Left lobe of liver (tissue), 2 donors: ENCODE measurements at regions not wholly inside any gene's neighbourhood (a gene's known extent, or its start where the extent isn't known, plus 50 kb on each side); places are given as distances from the start of the nearest gene placed in this dataset.
"Not testable (repeated sequence)": the region's sequence is repeated elsewhere in the genome, so short reads cannot be mapped to it uniquely, and the experiment has no call there.

Experiments used
- ATAC-seq: fragments of 200-7000 bp; cut with Tn5 transposase; one replicate; pipeline ENCODE4 v1.9.1; 2020; ENCODE audit warnings: mild to moderate bottlenecking, moderate library complexity
- DNase-seq: peaks from one replicate; pipeline ENCODE4 v3.0.0-alpha.2; 2020; ENCODE audit warnings: low spot score
- donor health status: DM: no; HTN: no; CAD: no; lungs with moderate emphysema.
- donor health status: DM: no; HTN: yes; CAD: no.

DNA sequence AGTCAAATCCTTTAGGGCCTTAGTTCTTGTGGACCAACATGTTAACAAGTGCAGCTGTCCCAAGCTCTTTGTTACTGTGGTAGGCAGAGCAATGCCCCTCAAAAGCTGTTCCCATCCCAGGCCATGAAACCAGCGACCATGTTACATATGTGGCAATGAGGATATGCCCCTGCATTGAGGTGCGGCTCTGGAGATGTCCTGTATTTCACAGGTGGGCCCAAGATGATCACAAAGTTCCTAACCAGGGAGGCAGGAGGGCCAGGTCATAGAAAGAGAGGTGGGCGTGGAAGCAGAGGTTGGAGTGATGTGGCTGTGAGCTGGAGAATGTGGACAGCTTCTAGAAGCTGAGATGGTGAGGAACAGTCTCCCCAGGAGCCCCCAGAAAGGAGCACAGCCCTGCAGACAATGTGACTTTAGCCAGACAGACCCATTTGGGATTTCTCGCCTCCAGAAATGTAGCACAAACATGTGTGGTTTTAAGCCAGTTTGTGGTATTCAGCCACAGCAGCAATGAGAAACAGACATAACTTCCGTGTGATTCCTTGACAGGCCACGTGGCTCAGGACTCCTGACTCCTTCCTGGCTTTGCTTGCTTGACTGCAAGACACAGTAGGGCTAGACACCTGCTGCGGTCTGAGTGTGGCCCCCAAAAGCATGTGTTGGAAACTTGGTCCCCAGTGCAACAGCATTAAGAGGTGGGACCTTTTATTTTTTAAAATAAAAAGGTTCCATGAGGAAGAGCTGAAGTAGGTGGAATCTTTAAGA is 778.3 kb downstream of the KCNJ18 start:
- ATAC-seq (no peak), DNase-seq (no peak)

DNA sequence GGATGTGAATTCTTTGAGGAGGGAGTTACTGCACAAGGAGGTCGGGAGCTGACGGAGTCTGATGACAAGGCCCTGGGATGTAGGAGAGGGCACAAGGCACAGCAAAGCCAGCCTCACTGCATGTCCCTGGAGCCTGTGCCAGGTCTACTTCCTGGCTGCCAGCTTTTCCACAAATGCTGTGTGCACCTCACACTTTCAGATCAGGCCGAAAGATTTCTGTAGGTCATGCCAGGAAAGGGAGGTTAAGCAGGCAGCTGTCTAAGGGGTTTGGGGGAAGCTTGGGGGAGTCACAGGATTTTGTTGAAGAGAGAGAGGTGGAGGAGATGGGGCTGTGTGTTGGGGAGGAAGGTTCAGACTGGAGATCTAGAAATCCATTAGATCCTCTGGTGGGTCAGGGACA is 792.5 kb downstream of the KCNJ18 start:
- DNase-seq (peak; percentile 2), ATAC-seq (no peak)

DNA sequence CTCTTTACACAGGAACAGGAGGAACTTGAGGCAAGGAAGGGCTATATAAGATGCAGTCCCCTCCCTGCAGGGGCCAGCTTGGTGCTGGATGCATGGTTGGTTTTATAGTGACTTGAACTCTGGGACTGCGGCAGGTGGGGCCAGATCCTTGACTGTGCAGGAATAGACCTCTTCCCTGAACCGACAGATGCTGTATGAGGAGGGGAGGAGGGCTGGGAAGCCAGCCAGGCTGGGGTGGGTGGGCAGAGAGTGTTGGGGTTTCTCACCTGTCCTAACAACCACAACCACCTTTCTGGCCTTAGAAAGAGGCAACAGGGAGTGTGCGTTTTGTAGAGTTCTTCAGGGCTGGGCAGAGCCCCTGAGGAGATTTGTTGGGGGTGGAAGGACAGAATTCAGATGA is 798.1 kb downstream of the KCNJ18 start:
- DNase-seq (no peak), ATAC-seq (no peak)

DNA sequence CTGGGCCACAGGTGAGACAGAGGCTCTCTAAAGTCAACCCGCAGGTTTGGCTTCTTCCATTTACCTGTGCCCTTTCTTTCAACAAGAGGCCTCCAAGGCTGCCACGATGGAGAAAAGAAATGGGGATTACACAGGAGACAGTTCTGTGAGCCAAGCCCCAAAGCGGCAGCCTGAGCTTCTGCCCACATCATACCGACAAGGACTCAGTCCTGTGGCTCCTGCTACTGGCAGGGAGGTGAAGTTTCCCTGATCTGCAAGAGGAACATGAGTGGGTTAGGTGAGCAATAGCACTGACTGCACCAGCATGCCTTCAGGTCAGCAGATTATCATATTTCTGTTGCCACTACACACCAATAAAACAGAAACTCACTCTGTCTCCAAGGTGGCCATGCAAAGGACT is 800.0 kb downstream of the KCNJ18 start:
- no peak for DNase-seq
- ATAC-seq, result no peak

DNA sequence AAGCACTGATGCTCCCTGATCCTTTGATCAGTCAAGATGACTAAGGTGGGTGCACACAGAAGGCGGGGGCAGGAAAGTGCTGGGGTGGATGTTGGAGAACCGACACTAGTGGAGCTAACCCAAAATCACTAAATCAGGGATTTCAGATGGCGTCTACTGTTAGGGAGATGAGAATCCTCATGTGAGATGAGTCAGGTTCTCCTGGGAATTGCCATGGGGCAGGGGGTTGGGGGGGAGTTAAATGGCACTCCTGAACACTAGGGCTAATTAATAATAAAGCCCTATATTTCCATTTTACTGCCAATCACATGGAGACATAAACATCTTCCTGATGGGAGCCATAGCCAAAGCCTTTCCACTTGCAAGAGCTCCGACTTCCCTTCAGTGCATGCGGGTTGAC is 804.1 kb downstream of the KCNJ18 start:
- ATAC-seq, result no peak
- DNase-seq, result no peak

DNA sequence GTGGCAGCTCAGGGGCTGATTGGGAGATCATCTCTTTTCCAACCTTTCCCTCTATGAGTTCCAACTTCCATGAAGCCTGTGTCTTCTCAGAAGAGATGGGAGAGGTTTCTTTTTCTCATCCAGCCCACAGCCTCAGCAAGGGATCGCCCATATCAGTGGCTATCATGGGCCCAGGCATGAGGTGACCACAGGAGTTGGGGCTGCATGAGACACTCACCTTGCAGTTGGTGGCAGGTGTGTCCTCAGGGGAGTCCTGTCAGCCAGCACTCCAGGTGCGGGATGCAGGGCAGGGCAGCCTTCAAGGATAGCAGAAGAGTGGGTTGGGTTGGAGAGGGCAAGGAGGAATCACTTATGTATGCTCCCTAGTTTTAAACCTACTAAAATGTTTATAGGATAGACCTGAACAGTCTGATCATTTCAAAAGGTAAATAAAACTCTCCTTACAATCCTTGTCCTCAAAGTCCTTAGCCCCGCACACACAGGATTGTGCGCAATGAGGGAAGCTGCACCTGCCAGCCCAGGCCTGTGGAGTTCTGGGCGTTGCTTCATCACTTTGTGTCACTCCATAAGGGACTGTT is 811.1 kb downstream of the KCNJ18 start:
- no peak for DNase-seq
- no peak for ATAC-seq

DNA sequence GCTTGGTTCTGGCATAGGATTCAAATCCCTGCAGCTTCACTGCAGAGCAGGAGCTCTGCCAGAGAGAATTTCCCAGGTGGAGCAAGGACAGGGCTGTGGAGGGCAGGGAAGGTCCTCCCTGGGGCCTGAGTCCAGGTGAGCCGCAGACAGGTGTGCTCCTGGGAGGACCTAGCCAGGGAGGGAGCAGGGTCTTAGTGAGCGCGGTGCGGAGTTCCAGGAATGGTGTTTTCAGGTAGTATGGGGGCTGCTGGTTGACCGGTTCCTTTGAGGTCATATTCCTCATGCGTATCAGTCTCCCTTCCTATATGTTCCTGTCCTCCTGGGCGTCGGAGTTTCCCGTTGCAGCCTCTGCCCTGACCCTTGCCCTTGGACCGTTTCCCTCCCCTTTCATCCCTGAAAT is 813.3 kb downstream of the KCNJ18 start:
- DNase-seq (no peak), ATAC-seq (no peak)

DNA sequence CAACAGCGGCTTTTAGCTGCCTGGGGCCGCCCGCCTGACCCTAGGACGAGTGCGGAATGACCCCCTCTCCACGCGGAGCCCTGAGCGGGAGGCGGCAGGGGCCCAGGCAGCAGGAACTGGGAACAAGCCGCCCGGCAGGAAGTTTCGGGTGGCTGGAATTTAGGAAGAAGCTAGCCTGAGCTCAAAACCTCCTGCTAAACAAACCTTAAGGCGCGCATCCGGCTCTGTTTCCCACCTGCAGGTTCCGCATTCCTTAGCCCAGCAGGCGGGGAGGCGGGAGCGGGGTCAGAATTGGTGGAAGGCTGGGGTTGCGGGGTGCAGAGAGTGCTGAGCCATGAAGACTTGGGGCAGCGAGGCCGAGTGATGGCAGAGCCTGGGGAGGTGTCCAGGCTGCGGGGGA is 813.9 kb downstream of the KCNJ18 start:
- DNase-seq (no peak), ATAC-seq (no peak)

DNA sequence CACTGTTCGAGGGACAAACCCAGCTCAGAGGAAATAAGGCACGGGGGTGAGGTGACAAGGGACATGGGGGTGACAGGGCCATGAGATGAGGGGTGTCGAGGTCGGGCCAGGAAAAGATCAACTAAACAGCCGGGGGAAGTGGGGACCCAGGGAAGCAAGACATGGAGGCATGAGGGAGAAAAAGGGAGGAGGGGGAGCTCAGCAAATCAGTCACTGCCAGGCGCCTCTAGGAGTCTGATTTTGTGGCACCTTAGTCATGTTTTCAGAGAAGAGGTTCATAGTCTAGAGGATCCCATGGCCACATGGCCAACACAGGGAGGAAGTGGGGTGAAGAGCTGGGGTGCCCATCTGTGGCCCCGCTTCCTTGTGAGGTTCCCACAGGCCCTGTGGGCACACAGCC is 814.5 kb downstream of the KCNJ18 start:
- no peak for ATAC-seq
- DNase-seq, result no peak

DNA sequence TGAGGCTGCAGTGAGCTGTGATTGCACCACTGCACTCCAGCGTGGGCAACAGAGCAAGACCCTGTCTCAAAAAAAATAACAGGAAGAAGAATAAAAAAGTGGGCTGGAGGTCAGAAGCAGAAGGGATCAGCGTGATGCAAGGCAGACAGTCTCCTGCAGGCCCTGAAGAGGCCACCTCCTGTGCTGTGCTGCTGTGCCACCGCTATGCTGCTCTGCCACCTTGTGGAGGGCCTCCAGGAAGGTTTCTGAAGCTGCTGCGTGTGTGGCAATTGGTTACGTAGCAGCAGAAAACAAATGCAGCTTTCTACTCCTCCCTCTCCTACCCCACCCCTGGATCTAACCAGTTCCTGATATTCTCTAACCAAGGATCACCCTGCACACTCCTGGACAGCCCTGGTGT is 815.5 kb downstream of the KCNJ18 start:
- ATAC-seq, result no peak

DNA sequence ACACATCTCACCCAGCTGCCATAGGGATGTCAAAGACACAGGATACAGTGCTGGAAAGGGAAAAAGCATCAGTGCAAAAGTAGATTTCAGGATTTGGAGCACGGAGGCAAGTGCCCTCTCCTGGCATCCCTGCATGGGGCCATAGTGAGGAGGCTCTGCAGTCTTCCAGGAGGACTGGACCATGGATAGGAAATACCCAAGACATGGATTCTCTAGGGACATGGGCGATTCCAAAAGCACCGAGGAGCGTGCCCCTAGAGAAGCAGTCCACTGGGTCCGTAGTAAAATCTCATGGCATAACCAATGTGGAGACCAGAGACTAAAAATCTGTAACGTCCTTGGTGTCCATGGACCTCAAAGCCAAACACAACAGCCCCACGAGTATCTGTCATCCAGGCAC is 818.2 kb downstream of the KCNJ18 start:
- no peak for ATAC-seq
- DNase-seq, result no peak

More for the DNA sequence above, 815.5 kb downstream of the KCNJ18 start:
- no peak for DNase-seq

DNA sequence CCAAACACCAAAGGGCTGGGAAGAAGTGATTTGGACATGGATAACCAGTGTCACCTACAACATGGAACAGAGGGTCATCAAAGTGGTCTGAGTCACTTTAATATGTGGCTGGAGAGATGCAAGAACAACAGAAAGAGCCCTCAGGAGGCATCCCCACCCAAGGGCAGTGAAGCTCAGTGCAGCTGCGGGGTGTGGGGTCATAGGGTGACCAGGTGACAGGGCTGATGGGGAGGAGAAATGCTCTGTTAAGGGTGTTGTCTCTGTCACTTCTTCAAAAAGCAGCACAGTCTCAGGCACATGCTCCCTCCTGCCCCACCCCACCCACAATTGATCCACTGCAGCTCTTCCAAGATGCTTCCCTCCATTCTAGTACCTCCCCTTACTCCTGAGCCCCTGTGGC is 819.1 kb downstream of the KCNJ18 start:
- DNase-seq (no peak), ATAC-seq (no peak)

DNA sequence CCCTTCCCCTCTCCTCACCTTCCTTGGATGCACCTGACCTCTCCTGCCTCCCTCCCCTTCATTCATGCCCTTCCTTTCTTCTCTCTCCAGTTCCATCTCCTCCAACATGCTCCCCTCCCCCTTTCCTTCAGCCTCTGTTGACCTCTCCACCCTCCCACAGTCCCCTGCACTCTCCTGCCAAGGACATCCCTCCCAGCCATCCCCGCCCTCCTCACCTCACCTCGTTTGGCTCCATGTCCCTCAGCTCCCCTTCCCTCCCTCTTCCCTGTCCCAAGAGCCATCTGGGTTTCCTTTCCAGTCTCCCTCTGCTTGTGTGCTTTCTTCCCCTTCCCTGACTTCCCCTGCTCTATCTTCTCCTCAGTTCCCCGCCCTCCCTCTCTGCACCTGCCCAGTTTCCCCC is 819.7 kb downstream of the KCNJ18 start:
- no peak for ATAC-seq
- DNase-seq, result no peak

DNA sequence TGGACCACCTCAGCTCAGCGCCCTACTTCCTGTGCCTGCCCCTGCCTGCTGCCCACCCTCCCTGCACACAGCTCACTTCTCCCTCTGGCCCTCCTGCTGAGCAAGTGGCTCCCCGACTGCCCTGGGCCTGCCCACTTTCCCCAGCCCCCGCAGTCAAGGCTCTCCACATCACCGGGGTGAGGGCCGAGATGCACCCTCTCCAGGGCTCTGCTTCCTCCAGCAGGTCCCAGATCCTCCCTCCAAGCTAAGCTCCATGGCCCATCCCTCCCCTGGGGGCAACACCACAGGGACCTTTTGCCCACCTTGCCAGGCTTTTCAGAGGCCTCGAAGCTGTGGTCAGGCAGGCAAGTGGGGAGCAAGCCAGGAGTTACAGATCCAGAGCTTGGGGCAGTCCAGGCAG is 820.2 kb downstream of the KCNJ18 start:
- ATAC-seq (no peak), DNase-seq (no peak)

DNA sequence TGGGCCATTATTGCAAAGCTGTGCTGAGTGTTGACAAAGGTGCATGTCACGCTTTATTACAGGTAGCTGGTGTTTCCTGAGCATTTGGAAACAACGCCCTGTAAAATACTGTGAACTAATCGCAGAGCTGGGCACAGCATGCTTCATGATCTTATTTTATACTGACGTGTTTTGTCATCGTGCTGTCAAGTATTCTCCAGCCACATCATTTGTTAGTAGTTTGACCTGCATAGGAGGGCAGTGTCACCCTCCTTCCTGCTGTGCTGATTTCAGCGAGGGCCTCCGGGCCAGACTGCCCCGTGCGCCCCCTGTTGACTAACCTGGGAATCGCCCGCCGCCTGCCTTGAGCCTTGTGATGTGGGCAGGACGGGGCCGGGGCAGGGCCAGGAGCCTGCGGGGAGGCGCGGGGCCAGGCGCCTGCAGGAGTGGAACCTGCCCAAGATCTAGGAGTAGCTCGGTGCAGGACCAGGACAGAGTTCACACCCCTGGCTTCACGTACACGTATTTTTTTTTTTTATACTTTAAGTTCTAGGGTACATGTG is 820.7 kb downstream of the KCNJ18 start:
- ATAC-seq (no peak), DNase-seq (no peak)

DNA sequence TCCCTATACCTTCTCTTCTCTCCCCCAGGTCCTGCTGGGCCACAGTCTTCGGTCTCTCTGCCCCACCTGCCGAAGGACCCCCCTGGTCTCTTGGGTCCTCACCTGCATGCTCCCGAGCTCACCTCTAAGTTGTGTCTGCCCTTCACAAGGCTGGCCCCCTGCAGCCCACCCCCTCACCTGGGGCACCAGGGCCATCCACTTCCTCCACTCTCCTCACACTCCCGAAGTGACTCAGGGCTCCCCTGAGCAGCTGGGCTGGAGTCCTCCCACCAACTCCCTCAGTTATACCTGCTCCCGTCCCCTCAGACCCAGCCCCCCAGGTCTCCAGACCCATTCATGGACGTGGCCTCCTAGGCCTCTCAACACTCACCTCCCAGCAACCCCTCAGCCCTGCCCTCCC is 822.0 kb downstream of the KCNJ18 start:
- ATAC-seq (no peak), DNase-seq (no peak)

DNA sequence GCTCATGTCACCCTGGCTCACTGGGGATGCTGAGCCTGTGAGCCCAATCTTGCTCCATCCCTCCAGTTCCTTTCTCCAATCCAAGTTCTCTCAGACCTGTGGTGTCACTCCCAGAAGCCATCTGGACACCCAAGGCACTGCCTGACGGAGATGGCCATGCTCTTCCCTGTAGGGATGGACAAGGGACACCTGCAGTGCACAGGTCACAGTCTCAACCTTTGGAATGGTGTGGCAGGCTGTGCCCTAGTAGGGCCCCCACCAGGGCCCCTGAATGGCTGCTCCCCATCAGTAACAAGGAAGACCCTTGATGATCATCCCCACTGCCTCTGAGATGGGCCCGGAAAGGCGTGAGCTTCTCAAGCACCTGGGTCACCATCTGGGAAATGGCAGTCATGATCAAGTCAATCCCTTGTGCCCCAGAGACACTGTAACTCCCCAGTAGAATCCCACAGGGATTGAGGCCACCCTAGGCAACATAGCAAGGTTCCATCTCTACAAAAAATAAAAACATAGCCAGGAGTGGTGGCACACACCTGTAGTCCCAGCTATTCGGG is 822.5 kb downstream of the KCNJ18 start:
- DNase-seq (no peak), ATAC-seq (no peak)

DNA sequence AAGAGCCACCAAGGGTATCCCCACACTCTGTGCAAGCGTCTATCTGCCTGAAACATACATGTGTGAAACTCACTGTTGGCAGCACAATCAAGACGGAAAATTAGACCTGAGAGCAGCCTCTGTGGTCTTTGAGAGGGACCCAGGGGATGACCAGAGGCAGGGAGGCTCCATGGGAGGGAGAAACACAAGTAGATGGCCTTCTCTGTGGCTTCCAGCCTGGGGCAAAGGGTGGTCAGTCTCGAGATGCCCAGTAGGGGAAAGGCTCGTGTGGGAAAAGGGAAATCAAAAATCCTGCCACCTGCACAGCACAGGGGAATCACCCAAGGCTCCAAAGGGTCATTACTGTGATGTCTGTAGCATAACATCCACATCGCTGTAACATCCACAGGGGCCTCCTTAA is 823.3 kb downstream of the KCNJ18 start:
- no peak for ATAC-seq

DNA sequence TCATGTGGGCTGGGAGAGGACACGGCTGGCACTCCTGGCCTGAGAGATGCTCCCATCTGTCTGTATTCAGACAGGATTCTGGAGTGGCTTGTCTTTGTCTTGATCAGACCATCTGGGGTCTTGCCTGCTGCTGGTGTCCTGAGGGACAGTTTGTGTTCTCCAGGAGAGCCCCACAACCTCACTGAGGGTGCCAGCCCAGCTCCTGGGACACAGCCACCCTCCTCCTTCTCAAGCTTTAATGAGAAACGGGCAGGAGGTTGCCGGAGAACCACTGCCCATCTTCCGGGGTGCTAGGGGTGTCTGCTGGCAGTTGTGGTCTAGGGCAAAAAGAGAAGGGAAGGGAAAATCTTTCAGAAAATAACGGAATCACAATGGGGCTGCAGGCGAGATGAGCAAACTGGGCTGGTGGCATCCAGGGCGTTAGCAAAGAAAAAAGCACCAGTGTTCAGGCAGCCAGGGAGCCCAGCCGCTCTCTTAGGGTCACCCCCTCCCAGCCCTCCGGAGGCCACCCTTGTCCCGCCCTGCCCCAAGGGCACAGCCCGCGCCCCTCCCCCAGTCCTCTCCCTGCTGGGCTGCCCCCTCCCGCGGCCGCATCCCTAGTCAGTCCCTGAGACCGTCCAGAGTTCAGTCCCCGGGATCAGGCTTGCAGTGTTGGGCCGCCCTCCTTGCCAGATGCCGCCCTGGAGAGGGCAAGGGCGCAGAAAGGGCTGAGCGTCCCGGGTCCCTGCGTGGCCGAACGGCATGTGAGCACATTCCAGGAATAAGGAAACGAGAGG is 824.7 kb downstream of the KCNJ18 start:
- DNase-seq (no peak), ATAC-seq (no peak)

More for the DNA sequence above, 823.3 kb downstream of the KCNJ18 start:
- DNase-seq, result no peak

DNA sequence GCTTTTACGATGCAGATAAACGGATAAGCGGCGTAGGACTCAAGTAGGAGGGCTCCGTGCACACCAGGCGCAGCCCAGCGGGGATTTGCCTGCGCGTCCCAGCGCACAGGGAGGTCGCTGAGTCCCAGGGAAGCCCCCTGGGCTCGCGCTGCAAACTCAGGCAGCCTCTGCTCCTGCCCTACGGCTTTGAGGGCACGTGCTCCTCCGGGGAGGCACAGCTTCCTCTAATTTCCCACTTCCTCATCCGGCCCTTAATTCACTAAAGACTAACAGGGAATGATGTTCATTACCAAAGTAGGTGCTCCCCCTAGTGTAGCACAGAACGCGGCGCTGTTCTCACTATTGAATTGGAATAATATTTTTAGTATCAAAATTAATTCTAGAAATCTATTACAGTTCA is 825.4 kb downstream of the KCNJ18 start:
- ATAC-seq (no peak), DNase-seq (no peak)

DNA sequence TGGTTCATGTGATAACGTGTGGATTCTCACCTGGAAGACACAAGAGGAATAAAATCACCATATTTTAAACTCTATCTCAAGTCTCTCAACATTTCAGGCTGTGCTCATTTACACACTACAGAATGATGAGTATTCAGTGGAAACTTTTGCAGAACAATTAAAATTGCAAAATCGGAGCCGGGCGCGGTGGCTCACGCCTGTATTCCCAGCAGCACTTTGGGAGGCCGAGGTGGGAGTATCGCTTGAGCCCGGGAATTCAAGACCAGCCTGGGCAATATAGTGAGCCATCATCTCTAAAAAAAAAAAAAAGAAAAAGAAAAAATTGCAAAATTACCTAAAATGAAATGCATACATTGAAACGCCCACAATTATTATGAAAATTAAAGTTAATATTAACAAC is 825.9 kb downstream of the KCNJ18 start:
- no peak for ATAC-seq
- DNase-seq, result no peak

DNA sequence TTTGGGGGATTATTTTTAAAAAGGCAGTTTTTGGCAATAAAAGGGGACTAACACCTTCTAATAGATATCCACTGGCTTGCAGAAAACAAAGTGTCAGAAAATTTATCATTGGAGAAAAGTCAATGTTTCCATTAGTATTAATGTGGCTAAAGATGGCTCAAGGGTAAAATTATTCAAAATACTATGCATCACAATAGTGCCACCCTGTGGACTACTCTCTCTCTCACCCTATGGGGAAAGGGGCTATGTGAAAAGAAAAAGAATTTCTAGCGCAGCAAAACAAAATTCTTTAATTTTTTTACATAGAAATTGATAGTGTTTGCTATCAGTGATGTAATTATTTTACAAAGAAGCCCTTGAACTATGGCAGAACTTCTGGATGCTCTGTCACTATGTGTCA is 856.5 kb downstream of the KCNJ18 start:
- not testable (repeated sequence) for DNase-seq
- peak; percentile 56 for ATAC-seq
